ENCODE measurements at regions not wholly inside any gene's neighbourhood (a gene's known extent, or its start where the extent isn't known, plus 50 kb on each side); places are given as distances from the start of the nearest gene placed in this dataset.
"Not testable (repeated sequence)": the region's sequence is repeated elsewhere in the genome, so short reads cannot be mapped to it uniquely, and the experiment has no call there.

- FAIRE-seq = no peak
- Histone ChIP-seq H3K9ac (ENCODE audit: low read length) (no peak overlapping the region), H3K36me3 (ENCODE audit: insufficient read depth, low read length) (no peaks in the 10 kb centered on the region), H3K79me2 (ENCODE audit: insufficient read depth, low read length) (no peaks in the 10 kb centered on the region), H2AFZ (ENCODE audit: low read depth, low read length) (no peak overlapping the region), H4K20me1 (ENCODE audit: insufficient read depth, low read length) (no peaks in the 10 kb centered on the region), H3K27me3 (ENCODE audit: insufficient read depth, low read length) (no peaks in the 10 kb centered on the region), H3K4me3 (ENCODE audit: insufficient read depth, low read depth, low read length) (no peak overlapping the region), H3K27ac (ENCODE audit: low read depth, low read length) (no peak overlapping the region), H3K4me1 (ENCODE audit: insufficient read depth, low read length) (no peaks in the 10 kb centered on the region), H3K9me3 (ENCODE audit: insufficient read depth, low read depth, low read length) (no peaks in the 10 kb centered on the region), H3K4me2 (ENCODE audit: low read length) (no peak overlapping the region)
- TF ChIP-seq, protein P1, sequence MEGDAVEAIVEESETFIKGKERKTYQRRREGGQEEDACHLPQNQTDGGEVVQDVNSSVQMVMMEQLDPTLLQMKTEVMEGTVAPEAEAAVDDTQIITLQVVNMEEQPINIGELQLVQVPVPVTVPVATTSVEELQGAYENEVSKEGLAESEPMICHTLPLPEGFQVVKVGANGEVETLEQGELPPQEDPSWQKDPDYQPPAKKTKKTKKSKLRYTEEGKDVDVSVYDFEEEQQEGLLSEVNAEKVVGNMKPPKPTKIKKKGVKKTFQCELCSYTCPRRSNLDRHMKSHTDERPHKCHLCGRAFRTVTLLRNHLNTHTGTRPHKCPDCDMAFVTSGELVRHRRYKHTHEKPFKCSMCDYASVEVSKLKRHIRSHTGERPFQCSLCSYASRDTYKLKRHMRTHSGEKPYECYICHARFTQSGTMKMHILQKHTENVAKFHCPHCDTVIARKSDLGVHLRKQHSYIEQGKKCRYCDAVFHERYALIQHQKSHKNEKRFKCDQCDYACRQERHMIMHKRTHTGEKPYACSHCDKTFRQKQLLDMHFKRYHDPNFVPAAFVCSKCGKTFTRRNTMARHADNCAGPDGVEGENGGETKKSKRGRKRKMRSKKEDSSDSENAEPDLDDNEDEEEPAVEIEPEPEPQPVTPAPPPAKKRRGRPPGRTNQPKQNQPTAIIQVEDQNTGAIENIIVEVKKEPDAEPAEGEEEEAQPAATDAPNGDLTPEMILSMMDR (IDR thresholded peaks at IDR 0.05; ENCODE audit: insufficient read depth, low read depth, low read length) = no peak
- TF ChIP-seq EZH2 (IDR thresholded peaks at IDR 0.05; ENCODE audit: insufficient read depth, low read length) = no peak
- Mint-ChIP-seq H3K4me1 (ENCODE audit: low read depth, unreplicated experiment) (peaks cover 4% of the 10 kb centered on the region), H3K27ac (ENCODE audit: unreplicated experiment) (no peak overlapping the region), H3K36me3 (ENCODE audit: low read depth, unreplicated experiment) (peaks cover 6% of the 10 kb centered on the region), H3K9me3 (ENCODE audit: unreplicated experiment) (peaks cover 12% of the 10 kb centered on the region), H3K4me3 (ENCODE audit: unreplicated experiment) (no peak overlapping the region), H3K27me3 (ENCODE audit: low read depth, unreplicated experiment) (no peaks in the 10 kb centered on the region)
- no peak for DNase-seq (ENCODE audit: low read depth)
These were observed 125.9 kb downstream of the SUCLA2 start for GRCh38 chr13:47875201-47875600.

DNA sequence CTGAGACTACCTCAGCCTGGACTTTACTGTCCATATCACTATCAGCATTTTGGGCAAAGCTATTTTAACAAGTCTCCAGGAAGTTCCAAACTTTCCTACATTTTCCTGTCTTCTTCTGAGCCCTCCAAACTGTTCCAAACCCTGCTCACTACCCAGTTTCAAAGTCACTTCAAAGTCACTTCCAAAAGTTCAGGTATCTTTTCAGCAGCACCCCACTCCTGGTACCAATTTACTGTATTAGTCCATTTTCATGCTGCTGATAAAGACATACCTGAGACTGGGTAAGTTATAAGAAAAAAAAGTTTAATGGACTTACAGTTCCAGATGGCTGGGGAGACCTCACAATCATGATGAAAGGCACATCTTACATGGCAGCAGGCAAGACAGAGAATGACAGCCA is 127.1 kb downstream of the SUCLA2 start:
- FAIRE-seq; H3K27ac Mint-ChIP-seq (ENCODE audit: unreplicated experiment); H3K27ac ChIP-seq (ENCODE audit: low read depth, low read length); H3K4me3 ChIP-seq (ENCODE audit: insufficient read depth, low read depth, low read length); H3K36me3 ChIP-seq (ENCODE audit: insufficient read depth, low read length); H3K79me2 ChIP-seq (ENCODE audit: insufficient read depth, low read length); H3K4me1 ChIP-seq (ENCODE audit: insufficient read depth, low read length); H4K20me1 ChIP-seq (ENCODE audit: insufficient read depth, low read length); H3K4me2 ChIP-seq (ENCODE audit: low read length); H2AFZ ChIP-seq (ENCODE audit: low read depth, low read length); DNase-seq (ENCODE audit: low read depth); H3K27me3 Mint-ChIP-seq (ENCODE audit: low read depth, unreplicated experiment); H3K36me3 Mint-ChIP-seq (ENCODE audit: low read depth, unreplicated experiment); H3K9ac ChIP-seq (ENCODE audit: low read length); H3K9me3 ChIP-seq (ENCODE audit: insufficient read depth, low read depth, low read length); H3K4me3 Mint-ChIP-seq (ENCODE audit: unreplicated experiment); H3K27me3 ChIP-seq (ENCODE audit: insufficient read depth, low read length): not testable (repeated sequence)
- peaks cover 12% of the 10 kb centered on the region for H3K9me3 Mint-ChIP-seq (ENCODE audit: unreplicated experiment)
- H3K4me1 Mint-ChIP-seq (ENCODE audit: low read depth, unreplicated experiment) = peaks cover 11% of the 10 kb centered on the region

GRCh38 chr13:47873319-47873718 is 127.8 kb downstream of the SUCLA2 start:
- H3K79me2 ChIP-seq (ENCODE audit: insufficient read depth, low read length); FAIRE-seq; H3K9me3 ChIP-seq (ENCODE audit: insufficient read depth, low read depth, low read length): not testable (repeated sequence)

DNA sequence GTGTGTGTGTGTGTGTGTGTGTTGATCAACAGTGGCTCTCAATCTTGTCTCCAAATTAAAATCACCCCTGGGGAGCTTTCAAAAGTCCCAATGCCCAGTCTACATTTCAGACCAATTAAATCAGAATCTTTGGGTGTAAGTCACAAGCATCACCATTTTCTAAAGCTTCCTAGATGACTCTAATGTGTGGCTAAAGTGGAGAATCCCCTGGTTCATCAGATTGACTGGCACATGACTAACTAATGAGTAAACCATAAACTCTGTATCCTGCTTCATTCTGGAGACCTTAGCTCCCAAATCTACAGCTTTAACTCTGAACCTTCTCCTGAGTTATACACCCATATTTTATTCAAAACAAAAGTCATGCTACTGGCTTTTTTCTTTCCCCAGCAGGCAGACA is 131.3 kb downstream of the SUCLA2 start:
- Mint-ChIP-seq H3K4me3 (ENCODE audit: unreplicated experiment) (no peak overlapping the region), H3K27ac (ENCODE audit: unreplicated experiment) (no peak overlapping the region), H3K36me3 (ENCODE audit: low read depth, unreplicated experiment) (peaks cover 6% of the 10 kb centered on the region), H3K27me3 (ENCODE audit: low read depth, unreplicated experiment) (peaks cover 2% of the 10 kb centered on the region), H3K9me3 (ENCODE audit: unreplicated experiment) (peaks cover 13% of the 10 kb centered on the region), H3K4me1 (ENCODE audit: low read depth, unreplicated experiment) (peaks cover 11% of the 10 kb centered on the region)
- Histone ChIP-seq H3K9ac (ENCODE audit: low read length) (no peak overlapping the region), H3K36me3 (ENCODE audit: insufficient read depth, low read length) (no peaks in the 10 kb centered on the region), H4K20me1 (ENCODE audit: insufficient read depth, low read length) (no peaks in the 10 kb centered on the region), H3K27ac (ENCODE audit: low read depth, low read length) (no peak overlapping the region), H3K4me1 (ENCODE audit: insufficient read depth, low read length) (no peaks in the 10 kb centered on the region), H2AFZ (ENCODE audit: low read depth, low read length) (no peak overlapping the region), H3K9me3 (ENCODE audit: insufficient read depth, low read depth, low read length) (no peaks in the 10 kb centered on the region), H3K79me2 (ENCODE audit: insufficient read depth, low read length) (no peaks in the 10 kb centered on the region), H3K4me3 (ENCODE audit: insufficient read depth, low read depth, low read length) (no peak overlapping the region), H3K27me3 (ENCODE audit: insufficient read depth, low read length) (no peaks in the 10 kb centered on the region), H3K4me2 (ENCODE audit: low read length) (no peak overlapping the region)
- DNase-seq (ENCODE audit: low read depth) (no peak), FAIRE-seq (no peak)
- TF ChIP-seq, protein P1 (IDR thresholded peaks at IDR 0.05; ENCODE audit: insufficient read depth, low read depth, low read length) = no peak
- TF ChIP-seq EZH2 (IDR thresholded peaks at IDR 0.05; ENCODE audit: insufficient read depth, low read length) = no peak

More at GRCh38 chr13:47873319-47873718, 127.8 kb downstream of the SUCLA2 start:
- H3K36me3 Mint-ChIP-seq (ENCODE audit: low read depth, unreplicated experiment); H3K4me3 Mint-ChIP-seq (ENCODE audit: unreplicated experiment); H3K27ac ChIP-seq (ENCODE audit: low read depth, low read length); H4K20me1 ChIP-seq (ENCODE audit: insufficient read depth, low read length); H3K27me3 Mint-ChIP-seq (ENCODE audit: low read depth, unreplicated experiment); H3K4me2 ChIP-seq (ENCODE audit: low read length); H2AFZ ChIP-seq (ENCODE audit: low read depth, low read length); H3K27me3 ChIP-seq (ENCODE audit: insufficient read depth, low read length); H3K9ac ChIP-seq (ENCODE audit: low read length); H3K36me3 ChIP-seq (ENCODE audit: insufficient read depth, low read length); DNase-seq (ENCODE audit: low read depth); H3K4me3 ChIP-seq (ENCODE audit: insufficient read depth, low read depth, low read length); H3K27ac Mint-ChIP-seq (ENCODE audit: unreplicated experiment); H3K4me1 ChIP-seq (ENCODE audit: insufficient read depth, low read length): not testable (repeated sequence)
- Mint-ChIP-seq H3K9me3 (ENCODE audit: unreplicated experiment) (peaks cover 12% of the 10 kb centered on the region), H3K4me1 (ENCODE audit: low read depth, unreplicated experiment) (peaks cover 11% of the 10 kb centered on the region)

Measured in astrocyte (in vitro differentiated cells and primary cell).